SK-N-MC (cell line): ENCODE measurements at regions not wholly inside any gene's neighbourhood (a gene's known extent, or its start where the extent isn't known, plus 50 kb on each side); places are given as distances from the start of the nearest gene placed in this dataset.

Experiments
- EZH2 ChIP-seq: fragments of 200-600 bp; sonication (generic); IDR thresholded peaks from one replicate; pipeline ENCODE4 v1.6.1; 2017; ENCODE audit warnings: antibody characterized with exemption
- POLR2AphosphoS5 ChIP-seq: IDR thresholded peaks from 2 replicates; pipeline ENCODE4 v1.6.1; 2012; ENCODE audit warnings: mild to moderate bottlenecking, low read depth, low read length, borderline replicate concordance

- TF ChIP-seq POLR2AphosphoS5 (no peak), EZH2 (no peak)
These were observed 531.7 kb upstream of the PLXNA2 start for GRCh38 chr1:208775841-208776240.
